RPMI7951 (cell line): ENCODE measurements at regions not wholly inside any gene's neighbourhood (a gene's known extent, or its start where the extent isn't known, plus 50 kb on each side); places are given as distances from the start of the nearest gene placed in this dataset.

Experiments
- DNase-seq: peaks from one replicate; pipeline ENCODE4 v3.0.0-alpha.2; 2012; ENCODE audit warnings: low read depth

- DNase-seq, result no peak
Observed at GRCh38 chr1:25104932-25105561, 127.3 kb downstream of the SYF2 start.

GRCh38 chr1:25103164-25103795 is 129.0 kb downstream of the SYF2 start:
- DNase-seq, result peak; percentile 42

GRCh38 chr1:25100151-25100833 is 132.0 kb downstream of the SYF2 start:
- no peak for DNase-seq

- DNase-seq, result no peak
Observed at GRCh38 chr1:25099343-25099951, 132.9 kb downstream of the SYF2 start.

GRCh38 chr1:25098717-25099116 is 133.6 kb downstream of the SYF2 start:
- no peak for DNase-seq

GRCh38 chr1:25096307-25097150 is 135.8 kb downstream of the SYF2 start:
- DNase-seq, result no peak

- DNase-seq, result no peak
Observed at GRCh38 chr1:25095635-25096200, 136.6 kb downstream of the SYF2 start.

GRCh38 chr1:25094995-25095394 is 137.3 kb downstream of the SYF2 start:
- no peak for DNase-seq

- no peak for DNase-seq
Observed at GRCh38 chr1:25094229-25094628, 138.1 kb downstream of the SYF2 start.

- DNase-seq, result no peak
Observed at GRCh38 chr1:25091658-25092057, 140.6 kb downstream of the SYF2 start.

GRCh38 chr1:25090707-25091422 is 141.4 kb downstream of the SYF2 start:
- DNase-seq, result no peak

- DNase-seq, result no peak
Observed at GRCh38 chr1:25089772-25090171, 142.5 kb downstream of the SYF2 start.

- no peak for DNase-seq
Observed at GRCh38 chr1:25088946-25089345, 143.4 kb downstream of the SYF2 start.

GRCh38 chr1:25088180-25088701 is 144.1 kb downstream of the SYF2 start:
- DNase-seq, result no peak

- DNase-seq, result no peak
Observed at GRCh38 chr1:25086518-25087079, 145.7 kb downstream of the SYF2 start.

GRCh38 chr1:25084407-25084806 is 147.9 kb downstream of the SYF2 start:
- no peak for DNase-seq

- DNase-seq, result no peak
Observed at GRCh38 chr1:25083481-25084345, 148.6 kb downstream of the SYF2 start.

- no peak for DNase-seq
Observed at GRCh38 chr1:25082995-25083394, 149.3 kb downstream of the SYF2 start.

GRCh38 chr1:25082216-25082899 is 149.9 kb downstream of the SYF2 start:
- peak; percentile 52 for DNase-seq
